GM21526 (cell line): ENCODE measurements at regions not wholly inside any gene's neighbourhood (a gene's known extent, or its start where the extent isn't known, plus 50 kb on each side); places are given as distances from the start of the nearest gene placed in this dataset.

ENCODE experiments used
- ATAC-seq: cut with Tn5 transposase; IDR thresholded peaks from one replicate; pipeline ENCODE4 v1.9.1; 2021; ENCODE audit warnings: moderate library complexity; ENCODE audit not compliant: unreplicated experiment, low FRiP score

- no peak for ATAC-seq
Observed at GRCh38 chr11:109853156-109853776, 239.9 kb upstream of the ZC3H12C start.

- no peak for ATAC-seq
Observed at GRCh38 chr11:109854731-109855130, 238.5 kb upstream of the ZC3H12C start.

- ATAC-seq, result no peak
Observed at GRCh38 chr11:109856928-109857327, 236.3 kb upstream of the ZC3H12C start.

GRCh38 chr11:109857637-109858036, 235.6 kb upstream of the ZC3H12C start:
- no peak for ATAC-seq

- no peak for ATAC-seq
Observed at GRCh38 chr11:109858152-109858551, 235.0 kb upstream of the ZC3H12C start.

GRCh38 chr11:109859045-109859724, 234.0 kb upstream of the ZC3H12C start:
- ATAC-seq, result no peak

GRCh38 chr11:109862835-109863234, 230.4 kb upstream of the ZC3H12C start:
- no peak for ATAC-seq

GRCh38 chr11:109864151-109864661, 229.0 kb upstream of the ZC3H12C start:
- peak; percentile 95 for ATAC-seq

- ATAC-seq, result no peak
Observed at GRCh38 chr11:109864834-109865547, 228.2 kb upstream of the ZC3H12C start.

GRCh38 chr11:109865548-109866186, 227.5 kb upstream of the ZC3H12C start:
- ATAC-seq, result no peak

GRCh38 chr11:109867784-109868183, 225.4 kb upstream of the ZC3H12C start:
- ATAC-seq, result no peak

- ATAC-seq, result no peak
Observed at GRCh38 chr11:109869536-109869935, 223.7 kb upstream of the ZC3H12C start.

- no peak for ATAC-seq
Observed at GRCh38 chr11:109870297-109870696, 222.9 kb upstream of the ZC3H12C start.

- no peak for ATAC-seq
Observed at GRCh38 chr11:109877043-109877442, 216.1 kb upstream of the ZC3H12C start.

GRCh38 chr11:109884501-109884900, 208.7 kb upstream of the ZC3H12C start:
- ATAC-seq, result no peak

- ATAC-seq, result no peak
Observed at GRCh38 chr11:109885006-109885405, 208.2 kb upstream of the ZC3H12C start.

GRCh38 chr11:109892321-109892794, 200.8 kb upstream of the ZC3H12C start:
- no peak for ATAC-seq

- ATAC-seq, result no peak
Observed at GRCh38 chr11:109894242-109894641, 198.9 kb upstream of the ZC3H12C start.

- ATAC-seq, result no peak
Observed at GRCh38 chr11:109898592-109898991, 194.6 kb upstream of the ZC3H12C start.

- ATAC-seq, result no peak
Observed at GRCh38 chr11:109902764-109903433, 190.3 kb upstream of the ZC3H12C start.
